ENCODE measurements at regions not wholly inside any gene's neighbourhood (a gene's known extent, or its start where the extent isn't known, plus 50 kb on each side); places are given as distances from the start of the nearest gene placed in this dataset.

- no peak for TF ChIP-seq POLR2A (IDR thresholded peaks at IDR 0.05)
- no peak for TF ChIP-seq CTCF (IDR thresholded peaks at IDR 0.05)
Measured at GRCh38 chr17:73883175-73883574, 238.9 kb upstream of the SDK2 start.

All from lower leg skin (tissue), 3 donors.